SU-DHL-6 (cell line): ENCODE measurements at regions not wholly inside any gene's neighbourhood (a gene's known extent, or its start where the extent isn't known, plus 50 kb on each side); places are given as distances from the start of the nearest gene placed in this dataset.

ENCODE experiments used
- EZH2phosphoT487 ChIP-seq: fragments of 200-600 bp; sonication (generic), shearing (Covaris generic); conservative IDR thresholded peaks from 2 replicates; pipeline ENCODE4 v1.6.1; 2018; ENCODE audit warnings: mild to moderate bottlenecking, antibody characterized with exemption, low read length, moderate library complexity, mixed read lengths
- TF ChIP-seq, protein P1 (sequence below): fragments of 200-600 bp; sonication (generic); IDR thresholded peaks from one replicate; pipeline ENCODE4 v1.5.1; 2017; ENCODE audit warnings: antibody characterized with exemption, mild to moderate bottlenecking, low read length, moderate library complexity; ENCODE audit not compliant: insufficient read depth, poor library complexity, severe bottlenecking

DNA sequence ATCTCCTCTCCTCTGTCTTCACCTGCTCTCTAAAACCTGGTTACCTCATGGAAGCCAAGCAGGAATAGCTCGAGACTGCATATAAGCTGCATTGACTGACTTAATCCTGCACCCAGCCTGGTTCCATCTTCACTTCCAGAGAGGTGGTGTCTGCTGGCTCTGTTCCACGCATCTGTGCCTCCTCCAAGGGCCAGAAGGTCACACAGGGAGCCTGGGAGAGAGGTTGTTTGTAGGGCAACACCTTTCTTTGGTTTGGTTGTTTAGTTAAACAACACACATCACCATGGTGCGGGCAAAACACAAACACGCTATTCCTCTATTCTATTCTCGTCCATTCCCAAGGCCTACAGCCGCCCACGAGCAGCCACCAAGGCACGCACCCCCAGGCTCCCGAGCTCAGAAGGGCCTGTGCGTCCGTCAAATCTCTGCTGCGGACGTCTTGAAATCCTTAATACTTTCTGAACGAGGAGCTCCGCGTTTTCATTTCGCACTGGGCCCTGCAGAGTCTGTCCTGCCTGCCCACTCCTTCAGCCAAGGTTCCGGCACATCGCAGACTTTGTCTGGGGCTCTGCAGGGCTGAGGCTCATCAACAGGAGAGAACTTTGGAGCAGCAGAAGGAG is 116.2 kb downstream of the RIPK4 start:
- TF ChIP-seq, protein P1, sequence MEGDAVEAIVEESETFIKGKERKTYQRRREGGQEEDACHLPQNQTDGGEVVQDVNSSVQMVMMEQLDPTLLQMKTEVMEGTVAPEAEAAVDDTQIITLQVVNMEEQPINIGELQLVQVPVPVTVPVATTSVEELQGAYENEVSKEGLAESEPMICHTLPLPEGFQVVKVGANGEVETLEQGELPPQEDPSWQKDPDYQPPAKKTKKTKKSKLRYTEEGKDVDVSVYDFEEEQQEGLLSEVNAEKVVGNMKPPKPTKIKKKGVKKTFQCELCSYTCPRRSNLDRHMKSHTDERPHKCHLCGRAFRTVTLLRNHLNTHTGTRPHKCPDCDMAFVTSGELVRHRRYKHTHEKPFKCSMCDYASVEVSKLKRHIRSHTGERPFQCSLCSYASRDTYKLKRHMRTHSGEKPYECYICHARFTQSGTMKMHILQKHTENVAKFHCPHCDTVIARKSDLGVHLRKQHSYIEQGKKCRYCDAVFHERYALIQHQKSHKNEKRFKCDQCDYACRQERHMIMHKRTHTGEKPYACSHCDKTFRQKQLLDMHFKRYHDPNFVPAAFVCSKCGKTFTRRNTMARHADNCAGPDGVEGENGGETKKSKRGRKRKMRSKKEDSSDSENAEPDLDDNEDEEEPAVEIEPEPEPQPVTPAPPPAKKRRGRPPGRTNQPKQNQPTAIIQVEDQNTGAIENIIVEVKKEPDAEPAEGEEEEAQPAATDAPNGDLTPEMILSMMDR: no peak
- TF ChIP-seq EZH2phosphoT487: no peak
